ENCODE measurements at regions not wholly inside any gene's neighbourhood (a gene's known extent, or its start where the extent isn't known, plus 50 kb on each side); places are given as distances from the start of the nearest gene placed in this dataset.

GRCh38 chr15:99446565-99447496 lies 119.0 kb upstream of the MEF2A start:
- TF ChIP-seq, protein P1, sequence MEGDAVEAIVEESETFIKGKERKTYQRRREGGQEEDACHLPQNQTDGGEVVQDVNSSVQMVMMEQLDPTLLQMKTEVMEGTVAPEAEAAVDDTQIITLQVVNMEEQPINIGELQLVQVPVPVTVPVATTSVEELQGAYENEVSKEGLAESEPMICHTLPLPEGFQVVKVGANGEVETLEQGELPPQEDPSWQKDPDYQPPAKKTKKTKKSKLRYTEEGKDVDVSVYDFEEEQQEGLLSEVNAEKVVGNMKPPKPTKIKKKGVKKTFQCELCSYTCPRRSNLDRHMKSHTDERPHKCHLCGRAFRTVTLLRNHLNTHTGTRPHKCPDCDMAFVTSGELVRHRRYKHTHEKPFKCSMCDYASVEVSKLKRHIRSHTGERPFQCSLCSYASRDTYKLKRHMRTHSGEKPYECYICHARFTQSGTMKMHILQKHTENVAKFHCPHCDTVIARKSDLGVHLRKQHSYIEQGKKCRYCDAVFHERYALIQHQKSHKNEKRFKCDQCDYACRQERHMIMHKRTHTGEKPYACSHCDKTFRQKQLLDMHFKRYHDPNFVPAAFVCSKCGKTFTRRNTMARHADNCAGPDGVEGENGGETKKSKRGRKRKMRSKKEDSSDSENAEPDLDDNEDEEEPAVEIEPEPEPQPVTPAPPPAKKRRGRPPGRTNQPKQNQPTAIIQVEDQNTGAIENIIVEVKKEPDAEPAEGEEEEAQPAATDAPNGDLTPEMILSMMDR (IDR thresholded peaks at IDR 0.05): no peak
- TF ChIP-seq EZH2 (IDR thresholded peaks at IDR 0.05): no peak

Measured in neural progenitor cell (in vitro differentiated cells).